B cell (primary cell): ENCODE measurements at regions not wholly inside any gene's neighbourhood (a gene's known extent, or its start where the extent isn't known, plus 50 kb on each side); places are given as distances from the start of the nearest gene placed in this dataset.

Experiments
- CTCF ChIP-seq: fragments of 200-600 bp; IDR thresholded peaks from one replicate; pipeline ENCODE4 v1.8.0; 2022; ENCODE audit warnings: antibody characterized with exemption, mild to moderate bottlenecking
- EZH2 ChIP-seq: IDR thresholded peaks from 2 replicates; pipeline ENCODE4 v1.6.1; 2012; ENCODE audit warnings: borderline replicate concordance, low read depth, mild to moderate bottlenecking, moderate library complexity, low read length; ENCODE audit not compliant: insufficient read depth, poor library complexity, severe bottlenecking

- TF ChIP-seq CTCF: no peak
- TF ChIP-seq EZH2: no peak
Measured at GRCh38 chr12:131413471-131413870, 297.4 kb upstream of the SFSWAP start.
